ENCODE measurements at regions not wholly inside any gene's neighbourhood (a gene's known extent, or its start where the extent isn't known, plus 50 kb on each side); places are given as distances from the start of the nearest gene placed in this dataset.
"Not testable (repeated sequence)": the region's sequence is repeated elsewhere in the genome, so short reads cannot be mapped to it uniquely, and the experiment has no call there.

DNA sequence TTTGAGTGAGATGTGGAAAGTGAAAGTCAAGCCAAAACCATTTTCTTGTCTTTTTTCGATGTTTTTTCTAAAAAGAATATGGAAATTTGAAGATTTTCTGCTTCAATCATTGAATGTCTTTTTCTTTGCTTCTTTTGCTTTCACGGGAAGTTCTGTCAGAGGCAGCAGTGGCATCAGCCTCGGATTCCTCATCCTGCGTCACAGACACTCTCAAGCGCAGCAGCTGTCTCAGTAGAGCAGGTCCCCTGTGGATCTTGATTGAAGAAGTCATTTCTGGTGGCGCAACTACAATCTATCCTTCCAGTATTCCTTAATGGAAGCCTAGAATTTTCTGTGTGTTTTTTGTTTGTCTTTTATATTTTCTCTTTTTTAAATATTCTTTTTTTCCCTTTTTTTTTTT lies 52.7 kb upstream of the NEIL3 start:
- DNase-seq = no peak

DNA sequence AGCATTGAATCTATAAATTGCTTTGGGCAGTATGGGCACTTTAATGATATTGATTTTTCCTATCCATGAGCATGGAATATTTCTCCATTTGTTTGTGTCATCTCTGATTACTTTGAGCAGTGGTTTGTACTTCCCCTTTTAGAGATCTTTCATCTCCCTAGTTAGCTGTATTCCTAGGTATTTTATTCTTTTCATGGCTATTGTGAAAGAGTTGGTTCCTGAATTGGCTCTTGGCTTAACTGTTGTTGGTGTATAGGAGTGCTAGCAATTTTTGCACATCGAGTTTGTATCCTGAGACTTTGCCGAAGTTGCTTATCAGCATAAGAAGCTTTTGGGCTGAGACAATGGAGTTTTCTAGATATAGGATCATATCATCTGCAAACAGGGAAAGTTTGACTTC lies 50.2 kb upstream of the NEIL3 start:
- DNase-seq = not testable (repeated sequence)

All from activated CD4-positive, CD25-positive, alpha-beta regulatory T cell treated with anti-CD3 and anti-CD28 coated beads, Interleukin-2, amount 50 U/mL, for 72 hours (primary cell).